ENCODE measurements at regions not wholly inside any gene's neighbourhood (a gene's known extent, or its start where the extent isn't known, plus 50 kb on each side); places are given as distances from the start of the nearest gene placed in this dataset.

GRCh38 chr2:59684771-59685166, 868.7 kb downstream of the BCL11A start:
- Histone ChIP-seq H3K27ac (no peak overlapping the region), H3K27me3 (no peaks in the 10 kb centered on the region; a peak in 1 of 22 replicates)

GRCh38 chr2:59684116-59684770, 869.2 kb downstream of the BCL11A start:
- Histone ChIP-seq H3K36me3 (no peaks in the 10 kb centered on the region), H3K27ac (no peak overlapping the region), H3K4me1 (no peaks in the 10 kb centered on the region), H3K9me3 (replicated peaks in 1 of 11) (peaks cover 0 to 5% (median 0%) of the 10 kb centered on the region in 11 experiments; a peak in 1 of 22 replicates), H3K4me2 (no peak overlapping the region), H4K20me1 (no peaks in the 10 kb centered on the region), H3K27me3 (no peaks in the 10 kb centered on the region; a peak in 1 of 22 replicates), H3K4me3 (no peak overlapping the region), H3K9ac (no peak overlapping the region)
- no peak for TF ChIP-seq Cebpa-rat (IDR thresholded peaks at IDR 0.05)

More at GRCh38 chr2:59684771-59685166, 868.7 kb downstream of the BCL11A start:
- Histone ChIP-seq H3K9ac (no peak overlapping the region), H3K4me2 (no peak overlapping the region), H3K36me3 (no peaks in the 10 kb centered on the region), H3K9me3 (replicated peaks in 1 of 11) (peaks cover 0 to 5% (median 0%) of the 10 kb centered on the region in 11 experiments; a peak in 1 of 22 replicates), H4K20me1 (no peaks in the 10 kb centered on the region), H3K4me1 (no peaks in the 10 kb centered on the region), H3K4me3 (no peak overlapping the region)
- TF ChIP-seq Cebpa-rat (IDR thresholded peaks at IDR 0.05) = no peak

GRCh38 chr2:59680863-59681262, 872.6 kb downstream of the BCL11A start:
- Histone ChIP-seq H3K27me3 (no peaks in the 10 kb centered on the region; a peak in 1 of 22 replicates), H3K4me2 (no peak overlapping the region), H3K27ac (no peak overlapping the region), H3K9ac (no peak overlapping the region), H4K20me1 (no peaks in the 10 kb centered on the region), H3K9me3 (replicated peaks in 1 of 11) (peaks cover 0 to 5% (median 0%) of the 10 kb centered on the region in 11 experiments; a peak in 1 of 22 replicates), H3K36me3 (no peaks in the 10 kb centered on the region), H3K4me1 (peaks cover 0 to 14% (median 0%) of the 10 kb centered on the region in 10 experiments; a peak in 6 of 20 replicates), H3K4me3 (no peak overlapping the region)
- TF ChIP-seq Cebpa-rat (IDR thresholded peaks at IDR 0.05) = no peak

DNA sequence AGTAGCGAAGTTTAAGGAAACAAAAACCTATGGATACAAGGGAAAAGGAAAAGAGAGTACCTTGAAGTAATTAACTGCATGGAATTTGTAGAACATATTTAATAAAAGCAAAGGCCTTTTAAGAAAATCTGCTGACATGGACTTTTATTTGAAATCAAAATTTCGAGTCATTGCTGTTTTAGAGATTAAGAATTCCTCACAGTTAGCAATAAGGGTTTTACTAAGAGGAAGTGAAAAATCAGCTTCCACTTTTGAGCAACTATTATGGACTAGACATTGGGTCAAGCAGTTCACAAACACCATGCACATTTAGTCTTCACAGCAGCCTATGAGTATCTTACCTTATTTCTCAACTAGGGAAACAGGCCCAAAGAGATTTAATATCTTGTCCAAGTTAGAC, 876.3 kb downstream of the BCL11A start:
- Histone ChIP-seq H3K27ac (no peak overlapping the region), H3K4me3 (no peak overlapping the region), H3K36me3 (no peaks in the 10 kb centered on the region), H3K27me3 (no peaks in the 10 kb centered on the region; a peak in 1 of 22 replicates), H3K9me3 (replicated peaks in 1 of 11) (peaks cover 0 to 5% (median 0%) of the 10 kb centered on the region in 11 experiments; a peak in 1 of 22 replicates), H3K9ac (no peak overlapping the region), H3K4me2 (peak overlapping the region in 3 of 11 experiments; percentile 21 to 50 (median 29); a peak in 5 of 22 replicates), H4K20me1 (no peaks in the 10 kb centered on the region), H3K4me1 (peaks cover 0 to 14% (median 0%) of the 10 kb centered on the region in 10 experiments; a peak in 6 of 20 replicates)
- TF ChIP-seq Cebpa-rat (IDR thresholded peaks at IDR 0.05) = no peak

- no peak overlapping the region for H3K9ac ChIP-seq
- no peak overlapping the region for H3K4me3 ChIP-seq
- H3K4me1 ChIP-seq = peaks cover 0 to 14% (median 0%) of the 10 kb centered on the region in 10 experiments; a peak in 6 of 20 replicates
- no peak overlapping the region for H3K4me2 ChIP-seq
- no peaks in the 10 kb centered on the region for H4K20me1 ChIP-seq
- no peaks in the 10 kb centered on the region for H3K27me3 ChIP-seq
- no peaks in the 10 kb centered on the region for H3K36me3 ChIP-seq
- no peaks in the 10 kb centered on the region for H3K9me3 ChIP-seq (replicated peaks in 1 of 11)
- TF ChIP-seq Cebpa-rat (IDR thresholded peaks at IDR 0.05) = no peak
- H3K27ac ChIP-seq = no peak overlapping the region
Observed at GRCh38 chr2:59674100-59674499, 879.4 kb downstream of the BCL11A start.

DNA sequence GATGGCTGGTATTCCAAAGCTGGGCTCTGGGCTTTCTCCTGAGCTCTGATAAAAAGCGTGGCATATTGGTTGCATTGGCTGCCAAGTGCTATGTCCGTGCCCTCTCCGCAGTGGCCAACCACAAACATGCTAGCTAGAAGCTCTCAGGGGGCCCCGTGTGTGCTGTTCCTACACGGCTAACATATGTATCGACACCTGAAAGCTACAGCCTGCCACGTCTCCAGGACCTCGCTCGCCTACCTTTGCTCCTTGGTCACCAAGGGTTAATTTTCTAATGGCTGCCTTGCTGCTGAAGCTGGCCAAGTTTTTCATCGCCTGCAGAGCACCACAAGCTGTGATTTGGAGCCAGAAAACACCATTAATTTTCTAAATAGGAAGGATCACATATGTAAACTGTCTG, 888.4 kb downstream of the BCL11A start:
- no peaks in the 10 kb centered on the region for H4K20me1 ChIP-seq
- no peak overlapping the region for H3K27ac ChIP-seq
- H3K36me3 ChIP-seq = no peaks in the 10 kb centered on the region
- no peak for TF ChIP-seq Cebpa-rat (IDR thresholded peaks at IDR 0.05)
- no peak overlapping the region for H3K4me2 ChIP-seq
- no peaks in the 10 kb centered on the region for H3K27me3 ChIP-seq
- no peaks in the 10 kb centered on the region for H3K9me3 ChIP-seq (replicated peaks in 1 of 11)
- no peak overlapping the region for H3K9ac ChIP-seq
- no peaks in the 10 kb centered on the region for H3K4me1 ChIP-seq
- no peak overlapping the region for H3K4me3 ChIP-seq

- H4K20me1 ChIP-seq = no peaks in the 10 kb centered on the region
- no peak overlapping the region for H3K4me3 ChIP-seq
- no peak overlapping the region for H3K4me2 ChIP-seq
- no peaks in the 10 kb centered on the region for H3K4me1 ChIP-seq
- no peak overlapping the region for H3K27ac ChIP-seq
- H3K27me3 ChIP-seq = no peaks in the 10 kb centered on the region
- no peaks in the 10 kb centered on the region for H3K36me3 ChIP-seq
- TF ChIP-seq Cebpa-rat (IDR thresholded peaks at IDR 0.05) = no peak
- H3K9ac ChIP-seq = no peak overlapping the region
- no peaks in the 10 kb centered on the region for H3K9me3 ChIP-seq (replicated peaks in 1 of 11)
Observed at GRCh38 chr2:59662127-59662861, 891.2 kb downstream of the BCL11A start.

- no peak overlapping the region for H3K27ac ChIP-seq
- no peaks in the 10 kb centered on the region for H4K20me1 ChIP-seq
- H3K9me3 ChIP-seq (replicated peaks in 1 of 11) = no peaks in the 10 kb centered on the region
- no peaks in the 10 kb centered on the region for H3K4me1 ChIP-seq
- no peaks in the 10 kb centered on the region for H3K36me3 ChIP-seq
- no peak overlapping the region for H3K9ac ChIP-seq
- H3K4me2 ChIP-seq = no peak overlapping the region
- no peak for TF ChIP-seq Cebpa-rat (IDR thresholded peaks at IDR 0.05)
- no peaks in the 10 kb centered on the region for H3K27me3 ChIP-seq
- no peak overlapping the region for H3K4me3 ChIP-seq
Observed at GRCh38 chr2:59660262-59660661, 893.2 kb downstream of the BCL11A start.

DNA sequence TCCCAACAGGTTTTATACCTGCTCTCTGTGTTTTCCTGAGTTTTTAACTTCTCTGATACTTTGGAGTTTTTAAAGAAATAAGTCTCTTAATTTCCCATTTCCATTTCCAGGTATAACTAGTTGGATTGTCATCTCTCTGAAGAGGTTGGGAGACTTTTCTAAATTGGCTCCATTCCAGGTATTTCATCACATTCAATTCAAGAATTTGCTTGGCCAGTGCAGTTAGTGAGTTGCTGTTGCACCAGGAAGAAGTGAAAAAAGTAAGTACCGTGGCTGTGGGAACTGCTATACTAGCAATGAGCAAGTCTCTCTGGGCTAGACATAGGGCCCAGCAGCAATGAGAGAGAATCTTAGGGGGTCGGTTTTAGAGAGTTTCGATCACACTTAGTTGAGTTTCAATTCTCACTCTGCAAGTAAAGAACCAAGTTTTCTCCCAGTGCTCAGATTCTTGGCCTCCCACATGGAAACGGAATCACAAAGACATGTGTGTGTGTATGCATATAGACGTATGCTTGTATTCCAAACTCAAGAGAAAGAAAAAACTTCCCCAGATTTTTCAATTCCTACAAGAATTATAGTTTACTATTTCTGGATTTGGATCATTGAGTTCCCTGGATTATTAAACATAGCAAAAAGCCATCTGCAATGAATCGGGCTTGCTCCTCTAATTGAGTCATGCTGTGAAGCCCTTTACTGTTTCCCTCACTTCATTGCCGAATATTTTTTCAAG, 894.4 kb downstream of the BCL11A start:
- no peaks in the 10 kb centered on the region for H3K36me3 ChIP-seq
- no peaks in the 10 kb centered on the region for H4K20me1 ChIP-seq
- H3K9ac ChIP-seq = no peak overlapping the region
- no peaks in the 10 kb centered on the region for H3K27me3 ChIP-seq
- H3K4me1 ChIP-seq = no peaks in the 10 kb centered on the region
- no peak overlapping the region for H3K4me2 ChIP-seq
- H3K27ac ChIP-seq = no peak overlapping the region
- H3K4me3 ChIP-seq = no peak overlapping the region
- no peak for TF ChIP-seq Cebpa-rat (IDR thresholded peaks at IDR 0.05)
- no peaks in the 10 kb centered on the region for H3K9me3 ChIP-seq (replicated peaks in 1 of 11)
